AG09319 (cell line): ENCODE measurements at regions not wholly inside any gene's neighbourhood (a gene's known extent, or its start where the extent isn't known, plus 50 kb on each side); places are given as distances from the start of the nearest gene placed in this dataset.

Source experiments
- DNase-seq: peaks from one replicate; pipeline ENCODE4 v3.0.0-alpha.2; 2010; ENCODE audit warnings: low read depth; ENCODE audit errors: extremely low read depth
- TF ChIP-seq, protein P1 (sequence below): IDR thresholded peaks from 2 replicates; pipeline ENCODE4 v1.5.1; 2011; ENCODE audit warnings: low read depth, mild to moderate bottlenecking, inconsistent platforms, low read length, moderate library complexity

DNA sequence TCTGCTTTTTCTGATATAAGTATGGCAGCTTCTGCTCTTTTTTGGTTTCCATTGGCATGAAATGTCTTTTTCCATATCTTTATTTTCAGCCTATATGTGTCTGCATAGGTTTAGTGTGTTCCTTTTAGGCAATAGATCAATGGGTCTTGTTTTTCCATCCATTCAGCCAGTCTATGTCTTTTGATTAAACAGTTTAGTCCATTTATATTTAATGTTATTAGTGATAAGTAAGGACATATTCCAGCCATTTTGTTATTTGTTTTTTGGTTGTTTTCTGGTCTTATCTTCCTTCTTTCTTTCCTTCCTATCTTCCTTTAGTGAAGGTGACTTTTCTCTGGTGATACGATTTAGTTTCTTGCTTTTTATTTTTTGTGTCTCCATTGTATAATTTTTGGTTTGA is 101.3 kb upstream of the LRRC3B start:
- no peak for DNase-seq
- TF ChIP-seq, protein P1, sequence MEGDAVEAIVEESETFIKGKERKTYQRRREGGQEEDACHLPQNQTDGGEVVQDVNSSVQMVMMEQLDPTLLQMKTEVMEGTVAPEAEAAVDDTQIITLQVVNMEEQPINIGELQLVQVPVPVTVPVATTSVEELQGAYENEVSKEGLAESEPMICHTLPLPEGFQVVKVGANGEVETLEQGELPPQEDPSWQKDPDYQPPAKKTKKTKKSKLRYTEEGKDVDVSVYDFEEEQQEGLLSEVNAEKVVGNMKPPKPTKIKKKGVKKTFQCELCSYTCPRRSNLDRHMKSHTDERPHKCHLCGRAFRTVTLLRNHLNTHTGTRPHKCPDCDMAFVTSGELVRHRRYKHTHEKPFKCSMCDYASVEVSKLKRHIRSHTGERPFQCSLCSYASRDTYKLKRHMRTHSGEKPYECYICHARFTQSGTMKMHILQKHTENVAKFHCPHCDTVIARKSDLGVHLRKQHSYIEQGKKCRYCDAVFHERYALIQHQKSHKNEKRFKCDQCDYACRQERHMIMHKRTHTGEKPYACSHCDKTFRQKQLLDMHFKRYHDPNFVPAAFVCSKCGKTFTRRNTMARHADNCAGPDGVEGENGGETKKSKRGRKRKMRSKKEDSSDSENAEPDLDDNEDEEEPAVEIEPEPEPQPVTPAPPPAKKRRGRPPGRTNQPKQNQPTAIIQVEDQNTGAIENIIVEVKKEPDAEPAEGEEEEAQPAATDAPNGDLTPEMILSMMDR = no peak

DNA sequence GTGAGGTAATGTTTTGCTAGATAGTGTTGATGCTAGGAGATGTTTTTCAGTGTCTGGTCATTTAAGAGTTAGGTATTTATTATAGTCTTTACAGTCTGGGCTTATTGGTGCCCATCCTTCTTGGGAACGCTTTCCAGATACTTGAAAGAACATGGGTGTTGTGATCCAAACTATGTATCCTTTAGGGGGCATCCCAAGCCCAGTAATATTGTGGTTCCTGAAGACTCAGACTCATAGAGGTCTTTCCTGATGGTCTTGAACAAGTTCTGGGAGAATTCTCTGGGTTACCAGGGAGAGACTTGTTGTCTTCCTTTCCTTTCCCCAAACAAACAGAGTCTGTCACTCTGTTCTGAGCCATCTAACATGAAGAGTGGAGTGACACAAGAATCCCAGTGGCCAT is 99.7 kb upstream of the LRRC3B start:
- TF ChIP-seq, protein P1 = no peak
- no peak for DNase-seq

DNA sequence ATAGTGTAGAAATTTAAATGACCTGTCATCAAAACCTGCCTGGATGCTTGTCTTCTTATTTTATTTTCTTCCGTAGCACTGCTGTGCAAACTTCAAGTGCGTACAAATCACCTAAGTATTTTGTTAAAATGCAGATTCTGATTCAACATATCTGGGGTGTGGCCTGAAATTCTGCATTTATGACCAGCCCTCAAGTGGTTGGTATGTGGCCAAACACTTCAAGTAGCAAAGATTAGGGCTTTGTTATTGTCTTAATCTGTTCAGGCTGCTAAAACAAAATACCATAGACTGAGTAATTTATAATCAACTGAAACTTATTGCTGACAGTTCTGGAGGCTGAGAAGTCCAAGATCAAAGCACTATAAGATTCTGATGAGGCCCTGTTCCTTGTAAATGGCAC is 97.6 kb upstream of the LRRC3B start:
- no peak for DNase-seq
- TF ChIP-seq, protein P1 = no peak

DNA sequence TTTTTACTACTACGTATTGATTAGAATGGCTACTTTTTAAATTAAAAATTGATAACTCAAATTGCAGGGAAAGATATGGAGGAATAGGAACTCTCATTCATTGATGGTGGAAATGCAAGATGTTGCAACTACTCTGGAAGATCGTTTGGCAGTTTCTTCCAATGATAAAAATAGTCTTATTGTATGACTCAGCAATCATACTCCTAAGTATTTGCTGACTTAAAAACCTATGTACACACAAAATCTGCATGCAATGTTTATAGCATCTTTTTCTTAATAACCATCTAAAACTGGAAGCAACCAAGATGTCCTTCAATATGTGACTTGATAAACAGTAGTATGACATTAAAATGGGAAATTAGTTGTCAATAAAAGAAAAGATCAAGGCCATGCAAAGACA is 87.4 kb upstream of the LRRC3B start:
- TF ChIP-seq, protein P1 = no peak

DNA sequence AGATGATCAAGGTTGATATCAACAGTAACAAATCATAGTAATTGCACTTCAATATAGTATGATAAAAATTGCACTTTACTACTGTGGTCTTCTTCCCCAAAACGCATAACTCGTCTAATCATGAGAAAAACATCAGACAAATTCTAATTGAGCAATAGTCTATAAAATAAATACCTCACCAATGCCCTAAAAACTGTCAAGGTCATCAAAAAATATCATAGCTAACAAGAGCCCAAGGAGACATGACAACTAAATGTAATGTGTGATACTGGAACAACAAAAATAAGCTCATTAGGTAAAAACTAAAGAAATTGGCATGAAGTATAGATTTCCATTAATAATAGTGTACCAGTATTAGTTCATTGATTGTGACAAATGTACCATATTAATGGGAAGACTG is 85.6 kb upstream of the LRRC3B start:
- TF ChIP-seq, protein P1 = no peak
- DNase-seq = no peak

More for the DNA sequence above, 87.4 kb upstream of the LRRC3B start:
- no peak for DNase-seq

DNA sequence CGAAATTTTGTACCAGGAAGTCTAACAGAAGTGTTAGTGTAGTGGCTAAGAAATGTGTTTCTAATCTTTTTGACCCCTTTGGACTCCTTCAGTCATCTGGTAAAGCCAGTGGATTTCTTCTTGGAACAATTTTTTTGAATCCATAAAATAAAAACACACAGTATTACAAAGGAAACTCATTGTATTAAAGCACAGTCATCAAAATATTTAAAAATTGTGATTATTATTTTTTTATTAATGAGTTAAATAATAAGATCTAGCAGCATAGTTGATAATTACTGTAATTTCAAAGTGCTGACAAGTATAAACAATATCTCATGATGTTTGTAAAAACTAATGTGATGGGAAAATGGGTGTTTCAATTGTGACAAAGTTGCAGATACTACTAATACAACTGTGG is 72.2 kb upstream of the LRRC3B start:
- no peak for DNase-seq

DNA sequence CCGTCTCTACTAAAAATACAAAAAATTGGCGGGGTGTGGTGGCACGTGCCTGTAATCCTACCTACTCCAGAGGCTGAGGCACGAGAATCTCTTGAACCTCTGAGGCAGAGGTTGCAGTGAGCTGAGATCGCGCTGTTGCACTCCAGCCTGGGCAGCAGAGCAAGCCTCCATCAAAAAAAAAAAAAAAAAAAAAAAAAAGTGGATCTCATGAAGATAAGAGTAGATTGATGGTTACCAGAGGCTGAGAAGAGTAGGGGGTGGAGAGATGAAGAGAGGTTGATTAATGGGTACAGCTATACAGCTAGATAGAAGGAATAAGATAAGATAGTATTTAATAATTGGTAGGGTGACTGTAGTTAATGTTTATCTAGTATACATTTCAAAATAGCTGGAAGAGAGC is 65.9 kb upstream of the LRRC3B start:
- TF ChIP-seq, protein P1 = no peak

More for the DNA sequence above, 72.2 kb upstream of the LRRC3B start:
- TF ChIP-seq, protein P1 = no peak

More for the DNA sequence above, 65.9 kb upstream of the LRRC3B start:
- no peak for DNase-seq
